ENCODE measurements at regions not wholly inside any gene's neighbourhood (a gene's known extent, or its start where the extent isn't known, plus 50 kb on each side); places are given as distances from the start of the nearest gene placed in this dataset.

- TF ChIP-seq SMC3 (IDR thresholded peaks at IDR 0.05; ENCODE audit: low read depth, low read length): no peak
- no peak for TF ChIP-seq MAZ (IDR thresholded peaks at IDR 0.05; ENCODE audit: borderline replicate concordance, low read depth, low read length)
- TF ChIP-seq RCOR1 (IDR thresholded peaks at IDR 0.05; ENCODE audit: insufficient replicate concordance, low read length): no peak
- no peak for TF ChIP-seq MXI1 (IDR thresholded peaks at IDR 0.05; ENCODE audit: borderline replicate concordance, low read depth, low read length)
- TF ChIP-seq MAFK (IDR thresholded peaks at IDR 0.05; ENCODE audit: low read depth, low read length): no peak
- no peak for TF ChIP-seq CHD1 (IDR thresholded peaks at IDR 0.05; ENCODE audit: low read depth, low read length)
- no peak for TF ChIP-seq POLR2A (IDR thresholded peaks at IDR 0.05; ENCODE audit: low read depth, low read length)
- TF ChIP-seq RAD21 (IDR thresholded peaks at IDR 0.05; ENCODE audit: low read length): no peak
- TF ChIP-seq RFX5 (IDR thresholded peaks at IDR 0.05; ENCODE audit: low read depth, low read length): no peak
- no peak for TF ChIP-seq USF2 (IDR thresholded peaks at IDR 0.05; ENCODE audit: low read depth, low read length)
- TF ChIP-seq BHLHE40 (IDR thresholded peaks at IDR 0.05; ENCODE audit: low read depth, low read length): no peak
- no TSS peak for BruUV-seq (replicated peaks)
- H2BK5ac ChIP-seq (ENCODE audit: low read depth, low read length, poor library complexity, severe bottlenecking): no peak overlapping the region
- no peak overlapping the region for H3K27ac ChIP-seq (ENCODE audit: insufficient read depth, low read length)
- H3K14ac ChIP-seq (replicated peaks; ENCODE audit: low read depth, low read length): no peak overlapping the region
- ChIA-PET CTCF (no interaction called here), POLR2A (ENCODE audit: unreplicated experiment) (no interaction called here)
- intact Hi-C loops (cut with micrococcal nuclease) (no loop called here), dilution Hi-C loops (cut with HindIII; ENCODE audit: low sequenced_read_pairs, unreplicated experiment) (no loop called here), in situ Hi-C loops (cut with MboI; ENCODE audit: low sequenced_read_pairs) (no loop called here)
- no peaks in the 10 kb centered on the region for H3K9me3 ChIP-seq (ENCODE audit: control insufficient read depth, insufficient read depth, low read length)
- H2AK9ac ChIP-seq (replicated peaks; ENCODE audit: low read depth, low read length, poor library complexity): no peak overlapping the region
- H3K23ac ChIP-seq (ENCODE audit: low read depth, low read length): no peak overlapping the region
- ATAC-seq (ENCODE audit: low read depth): no peak
- no peak overlapping the region for H3K9ac ChIP-seq (ENCODE audit: low read depth, low read length)
- H3K4me3 ChIP-seq (ENCODE audit: insufficient read depth, low read depth, low read length): no peak overlapping the region
- no peak overlapping the region for H3K4me2 ChIP-seq (ENCODE audit: low read depth, low read length)
- no peak overlapping the region for H4K8ac ChIP-seq (ENCODE audit: low read depth in 2 of 2, low read length in 2 of 2)
- H3K79me1 ChIP-seq (ENCODE audit: low read depth in 1 of 2, low read length in 2 of 2): no peaks in the 10 kb centered on the region
- no peaks in the 10 kb centered on the region for H3K4me1 ChIP-seq (ENCODE audit: control insufficient read depth, insufficient read depth, low read length)
- H2BK20ac ChIP-seq (ENCODE audit: low read depth, low read length): no peak overlapping the region
- no peaks in the 10 kb centered on the region for H3K27me3 ChIP-seq (ENCODE audit: control insufficient read depth, insufficient read depth, low read length)
- no peak overlapping the region for H4K91ac ChIP-seq (ENCODE audit: insufficient read depth, low read depth, low read length)
- no peak overlapping the region for H4K5ac ChIP-seq (ENCODE audit: low read depth, low read length)
- H3K9me1 ChIP-seq (ENCODE audit: insufficient read depth, low read length): no peaks in the 10 kb centered on the region
- H2BK120ac ChIP-seq (ENCODE audit: low read depth, low read length): no peak overlapping the region
- H2AK5ac ChIP-seq (ENCODE audit: low read depth, low read length): no peak overlapping the region
- DNase-seq: no peak
- no peak overlapping the region for H3K18ac ChIP-seq (ENCODE audit: low read depth, low read length)
- H3K56ac ChIP-seq (ENCODE audit: extremely low read depth, insufficient read depth, low read length): no peak overlapping the region
- H2AFZ ChIP-seq (replicated peaks; ENCODE audit: low read length, poor library complexity): no peak overlapping the region
- H3K4ac ChIP-seq (ENCODE audit: low read depth, low read length): no peak overlapping the region
- H3K36me3 ChIP-seq (ENCODE audit: control insufficient read depth, insufficient read depth, low read length): no peaks in the 10 kb centered on the region
- no peaks in the 10 kb centered on the region for H4K20me1 ChIP-seq (ENCODE audit: insufficient read depth, low read length)
- WGBS, 2 experiments (ENCODE audit: extremely low coverage in 2 of 2, insufficient read length in 1 of 2): no CpG with 5 or more reads among the region's 2 CpGs
- H2BK15ac ChIP-seq (ENCODE audit: low read depth, low read length): no peak overlapping the region
These were observed 288.8 kb upstream of the ADAMTSL1 start for GRCh38 chr9:18185196-18185595.
